ENCODE measurements at regions not wholly inside any gene's neighbourhood (a gene's known extent, or its start where the extent isn't known, plus 50 kb on each side); places are given as distances from the start of the nearest gene placed in this dataset.
A peak's percentile ranks its signal among the peaks of the same experiment; 100 is the strongest.

- DNase-seq: no peak
These were observed 126.2 kb upstream of the KLF6 start for GRCh38 chr10:3911241-3911640.

GRCh38 chr10:3909339-3909738 lies 124.3 kb upstream of the KLF6 start:
- DNase-seq: no peak

- DNase-seq: no peak
These were observed 123.2 kb upstream of the KLF6 start for GRCh38 chr10:3908183-3908582.

GRCh38 chr10:3907514-3907913 lies 122.5 kb upstream of the KLF6 start:
- DNase-seq: no peak

GRCh38 chr10:3906511-3907111 lies 121.6 kb upstream of the KLF6 start:
- no peak for DNase-seq

GRCh38 chr10:3904419-3904960 lies 119.5 kb upstream of the KLF6 start:
- peak in 1 of 2 donors; percentile 32 for DNase-seq

- DNase-seq: no peak
These were observed 117.9 kb upstream of the KLF6 start for GRCh38 chr10:3902809-3903410.

- peak; percentile 81 to 84 for DNase-seq
These were observed 117.2 kb upstream of the KLF6 start for GRCh38 chr10:3902054-3902808.

GRCh38 chr10:3901370-3901769 lies 116.4 kb upstream of the KLF6 start:
- no peak for DNase-seq

GRCh38 chr10:3900391-3900790 lies 115.4 kb upstream of the KLF6 start:
- no peak for DNase-seq

GRCh38 chr10:3898821-3899220 lies 113.8 kb upstream of the KLF6 start:
- no peak for DNase-seq

- DNase-seq: no peak
These were observed 112.1 kb upstream of the KLF6 start for GRCh38 chr10:3897156-3897555.

GRCh38 chr10:3896161-3896560 lies 111.2 kb upstream of the KLF6 start:
- no peak for DNase-seq

GRCh38 chr10:3895045-3895631 lies 110.1 kb upstream of the KLF6 start:
- no peak for DNase-seq

GRCh38 chr10:3893901-3894563 lies 109.0 kb upstream of the KLF6 start:
- peak in 1 of 2 donors; percentile 56 for DNase-seq

- DNase-seq: peak in 1 of 2 donors; percentile 89
These were observed 107.7 kb upstream of the KLF6 start for GRCh38 chr10:3892440-3893425.

- DNase-seq: no peak
These were observed 106.4 kb upstream of the KLF6 start for GRCh38 chr10:3891396-3891795.

- no peak for DNase-seq
These were observed 105.8 kb upstream of the KLF6 start for GRCh38 chr10:3890602-3891352.

GRCh38 chr10:3889961-3890522 lies 105.0 kb upstream of the KLF6 start:
- no peak for DNase-seq

- peak; percentile 82 to 90 for DNase-seq
These were observed 103.0 kb upstream of the KLF6 start for GRCh38 chr10:3887885-3888476.

Data from CD4-positive, alpha-beta T cell treated with Interleukin-4 for 1 hour (primary cell).